GOT3 (cell line): ENCODE measurements at regions not wholly inside any gene's neighbourhood (a gene's known extent, or its start where the extent isn't known, plus 50 kb on each side); places are given as distances from the start of the nearest gene placed in this dataset.

ENCODE experiments used
- DNase-seq: peaks from one replicate; lab custom pipeline; 2025; ENCODE audit warnings: mixed read lengths; lab: John Stamatoyannopoulos, UW

DNA sequence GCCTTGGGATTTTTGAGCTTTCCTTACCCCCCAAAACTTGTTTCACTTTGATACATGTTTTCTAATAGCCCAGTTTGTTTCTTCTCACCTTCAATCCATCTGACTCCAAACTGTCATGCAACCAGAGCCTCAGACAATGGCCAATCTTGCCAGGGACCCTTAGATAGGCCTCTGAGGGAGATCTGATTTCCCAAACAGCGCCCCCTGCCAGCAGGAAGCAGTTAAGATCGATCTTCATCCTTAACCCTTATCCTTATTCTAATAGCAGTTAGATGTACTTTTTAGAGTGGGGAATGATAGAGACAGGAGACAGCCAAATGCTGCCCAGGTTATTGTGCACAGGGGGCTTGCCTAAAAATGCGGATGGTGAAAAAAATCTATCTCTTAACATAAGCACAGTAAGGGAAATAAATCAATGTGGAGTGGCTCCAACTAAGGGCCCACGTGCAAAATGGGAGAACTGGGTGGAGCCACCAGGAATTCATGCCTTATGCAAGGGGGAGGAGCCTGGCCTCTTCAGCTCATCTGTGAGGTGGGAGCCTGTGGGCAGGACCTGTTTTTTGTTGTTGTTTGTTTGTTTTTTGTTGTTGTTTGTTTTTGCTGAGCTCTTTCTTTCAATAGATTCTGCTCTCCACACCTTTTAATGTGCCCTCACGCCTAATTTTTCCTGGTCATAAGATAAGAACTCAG is 833.6 kb upstream of the AGA start:
- DNase-seq: no peak

DNA sequence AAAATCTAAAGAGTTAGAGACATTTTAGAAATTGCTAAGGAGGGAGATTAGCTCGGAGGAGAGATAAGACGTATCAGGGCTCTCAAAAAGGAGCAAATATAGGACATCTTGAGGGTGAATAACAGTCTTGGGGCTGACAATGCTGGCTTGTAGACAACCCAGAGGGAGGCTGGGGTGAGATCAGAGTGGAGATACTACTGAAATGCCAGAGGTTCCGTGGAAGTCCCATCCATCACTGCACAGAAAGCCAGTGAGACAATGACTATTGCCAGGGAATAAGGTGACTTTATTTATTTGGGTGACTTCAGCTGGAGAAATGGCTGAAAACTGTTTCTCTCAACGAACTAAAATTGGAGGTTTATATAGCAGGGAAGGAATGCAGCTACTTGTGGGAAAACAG is 838.1 kb upstream of the AGA start:
- DNase-seq: no peak

DNA sequence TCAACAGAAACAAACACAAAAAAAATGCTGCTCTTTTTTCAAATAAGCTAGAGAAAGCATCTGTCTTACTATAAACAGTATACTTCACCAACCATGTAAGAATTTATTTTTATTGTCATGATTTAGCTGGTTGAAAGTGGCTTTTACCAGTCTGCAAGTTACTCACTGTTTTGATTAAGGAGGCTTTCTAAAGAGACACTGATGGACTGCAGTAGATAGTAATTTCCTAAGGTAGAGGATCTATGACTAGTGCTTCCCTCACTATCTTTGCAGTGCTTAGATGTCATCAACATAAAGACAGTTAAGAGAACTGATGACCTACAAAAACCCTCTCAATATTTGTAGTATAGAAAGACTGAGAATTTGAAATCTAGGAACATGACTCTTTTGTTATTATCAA is 846.2 kb upstream of the AGA start:
- no peak for DNase-seq

DNA sequence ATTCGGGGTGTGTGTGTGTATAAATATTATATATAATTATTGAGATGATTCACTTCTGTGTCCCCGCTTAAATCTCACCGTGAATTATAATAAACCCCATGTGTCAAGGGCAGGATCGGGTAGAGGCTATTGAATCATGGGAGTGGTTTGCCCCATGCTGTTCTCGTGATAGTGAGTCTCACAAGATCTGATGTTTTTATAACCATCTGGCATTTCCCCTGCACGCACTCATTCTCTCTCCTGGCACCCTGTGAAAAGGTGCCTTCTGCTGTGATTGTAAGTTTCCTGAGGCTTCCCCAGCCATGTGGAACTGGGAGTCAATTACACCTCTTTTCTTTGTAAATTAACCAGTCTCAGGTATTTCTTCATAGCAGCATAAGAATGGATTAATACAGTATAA is 851.4 kb upstream of the AGA start:
- no peak for DNase-seq

DNA sequence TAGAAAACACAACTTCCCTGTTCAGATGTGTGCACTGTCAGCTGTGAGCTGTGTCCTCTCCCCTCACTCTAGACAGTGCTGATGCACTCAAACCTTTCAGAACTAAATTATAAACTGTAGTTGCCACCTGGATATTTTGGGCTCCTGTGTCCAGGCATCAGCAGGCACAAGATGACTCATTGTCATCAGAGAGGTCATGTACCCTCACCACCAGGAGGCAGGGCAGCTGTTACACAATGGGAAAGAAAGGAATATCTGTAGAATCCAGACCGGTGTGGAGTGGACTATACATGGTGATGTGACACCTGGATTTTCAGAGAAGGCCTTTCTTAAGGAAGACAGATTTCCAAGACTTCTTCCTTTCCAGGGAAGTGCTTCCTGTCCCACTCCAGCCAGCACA is 854.4 kb upstream of the AGA start:
- no peak for DNase-seq

DNA sequence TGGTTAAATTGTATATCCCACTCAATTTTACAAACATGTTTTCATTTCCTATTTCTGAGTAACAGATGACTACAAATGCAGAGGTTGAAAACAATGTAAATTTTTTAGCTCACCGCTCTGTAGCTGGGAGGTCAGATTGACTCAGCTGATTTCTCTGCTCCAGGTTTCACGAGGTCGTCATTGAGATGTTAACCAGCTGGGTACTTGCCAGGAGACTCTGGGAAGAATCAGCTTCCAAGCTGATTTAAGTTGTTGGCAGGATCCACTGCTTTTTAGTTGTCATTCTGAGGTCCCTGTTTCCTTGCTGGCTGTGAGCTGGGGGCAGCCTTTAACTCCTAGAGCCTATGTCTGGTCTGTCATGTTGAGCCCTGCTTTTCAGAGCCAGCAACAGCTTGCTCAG is 864.3 kb upstream of the AGA start:
- no peak for DNase-seq

DNA sequence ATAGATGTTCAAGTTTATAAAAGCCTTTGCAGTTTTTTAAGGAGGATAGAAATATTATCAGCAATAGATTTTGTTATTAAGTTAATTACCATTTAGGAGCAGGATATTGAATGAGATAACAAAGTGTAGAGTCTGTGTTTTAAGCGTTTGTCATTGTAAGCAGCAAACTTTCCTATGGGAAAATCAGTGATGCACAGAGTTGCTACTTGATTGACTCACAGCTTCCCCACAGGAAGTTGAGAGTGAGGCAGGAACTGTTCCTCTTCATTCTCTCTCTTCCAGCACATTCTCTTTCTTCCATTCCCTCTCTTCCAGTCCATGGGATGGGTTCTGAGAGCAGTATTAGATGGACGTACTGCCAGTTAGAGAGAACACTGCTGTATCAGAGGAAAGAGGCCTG is 867.7 kb upstream of the AGA start:
- DNase-seq: no peak

DNA sequence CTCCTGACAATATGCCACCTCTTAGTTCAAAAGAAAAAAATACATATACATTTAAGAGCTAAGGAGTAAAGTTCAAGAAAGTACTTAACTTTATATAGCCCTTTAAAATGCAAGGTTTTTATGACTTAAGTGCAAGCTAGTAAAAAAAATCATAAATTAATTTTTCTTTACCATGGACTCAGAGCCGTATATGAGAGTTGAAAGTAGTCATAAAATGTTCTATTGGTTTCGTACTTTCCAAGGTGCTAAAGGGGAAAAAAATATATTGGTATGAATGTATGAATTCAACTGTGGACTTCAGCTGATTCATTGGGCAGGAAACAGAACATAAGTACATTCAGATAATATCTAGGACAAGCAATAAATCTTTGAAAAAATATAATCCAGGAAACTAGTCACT is 869.8 kb upstream of the AGA start:
- DNase-seq: no peak

DNA sequence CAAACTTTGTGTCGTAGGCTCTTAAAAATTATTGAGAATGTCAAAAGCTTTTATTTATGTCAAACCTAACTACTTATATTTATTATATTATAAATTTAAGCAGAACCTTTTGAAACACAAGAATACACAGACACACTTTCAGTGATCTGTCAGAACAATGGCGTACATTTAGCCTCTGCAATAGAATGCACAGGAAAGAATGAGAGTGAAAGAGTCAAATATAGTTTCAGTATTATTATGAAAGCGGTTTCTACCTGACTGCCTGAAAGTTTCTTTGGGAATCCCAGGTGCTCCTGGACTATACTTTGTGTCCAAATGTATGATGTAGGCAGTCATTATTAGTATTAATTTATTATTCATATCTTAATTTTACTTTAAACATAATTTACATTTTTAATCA is 872.0 kb upstream of the AGA start:
- no peak for DNase-seq

DNA sequence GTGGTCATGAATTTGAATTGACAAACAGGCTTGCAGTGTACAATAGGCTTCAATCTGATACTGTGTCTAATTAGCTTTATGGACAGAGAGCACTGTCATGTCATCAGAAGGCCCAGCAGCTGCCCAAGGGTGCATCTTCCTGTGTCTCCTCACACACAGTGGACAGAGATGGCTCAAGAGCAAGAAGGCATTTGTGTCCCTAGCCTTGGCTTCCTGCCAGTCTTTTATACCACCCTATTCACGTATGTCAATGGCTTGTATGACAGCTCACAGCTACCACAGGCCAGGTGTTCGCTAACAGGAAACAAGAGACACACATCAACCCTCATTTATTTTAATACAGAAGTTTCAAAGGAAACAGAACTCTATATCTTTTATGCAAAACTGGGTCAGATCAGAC is 874.0 kb upstream of the AGA start:
- DNase-seq: no peak

DNA sequence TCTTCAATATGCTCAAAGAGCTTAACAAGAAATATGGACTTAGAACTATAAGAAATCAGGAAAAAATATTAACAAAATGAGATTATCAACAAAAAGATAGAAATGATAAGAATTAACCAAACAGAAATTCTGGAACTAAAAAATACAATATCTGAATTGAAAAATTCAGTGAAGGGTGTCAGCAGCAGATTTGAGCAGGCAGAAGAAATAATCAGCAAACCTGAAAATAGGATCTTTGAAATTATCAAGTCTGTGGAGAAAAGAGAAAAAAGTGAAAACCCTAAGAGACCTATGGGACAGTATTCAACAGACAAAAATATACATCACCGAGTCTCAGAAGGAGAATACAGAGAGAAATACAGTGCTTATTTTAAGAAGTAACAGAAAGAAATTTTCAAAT is 877.8 kb upstream of the AGA start:
- DNase-seq: no peak

DNA sequence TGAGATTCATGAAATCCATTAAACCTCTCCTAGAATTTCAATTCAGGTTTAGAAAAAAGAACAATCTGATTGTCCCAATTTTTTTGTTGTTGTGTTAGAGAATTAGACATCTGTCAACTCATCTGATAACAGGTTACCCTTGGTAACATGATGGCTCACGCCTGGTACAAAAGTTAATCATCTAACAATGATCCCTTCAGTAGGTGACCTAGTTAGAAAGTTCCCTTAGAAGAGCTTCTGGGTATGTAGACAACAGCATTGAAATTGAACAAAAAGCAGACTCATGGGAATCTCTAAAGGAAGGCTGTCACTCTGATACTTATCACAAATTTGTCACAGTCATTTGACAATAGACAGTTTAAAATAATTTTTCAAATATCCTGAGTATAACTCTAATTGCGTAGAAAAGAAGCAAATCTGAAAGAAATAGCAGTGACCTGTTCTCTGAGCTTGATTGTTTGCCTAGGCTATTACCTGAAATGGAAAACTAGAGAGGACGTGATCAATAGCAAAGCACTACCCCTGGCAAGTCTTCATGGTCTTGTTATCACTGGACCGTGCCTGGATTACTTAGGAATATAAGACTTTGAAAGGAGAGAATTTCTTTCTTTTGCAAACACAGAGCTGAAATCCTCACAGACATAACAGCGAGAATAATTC is 880.4 kb upstream of the AGA start:
- DNase-seq: no peak

DNA sequence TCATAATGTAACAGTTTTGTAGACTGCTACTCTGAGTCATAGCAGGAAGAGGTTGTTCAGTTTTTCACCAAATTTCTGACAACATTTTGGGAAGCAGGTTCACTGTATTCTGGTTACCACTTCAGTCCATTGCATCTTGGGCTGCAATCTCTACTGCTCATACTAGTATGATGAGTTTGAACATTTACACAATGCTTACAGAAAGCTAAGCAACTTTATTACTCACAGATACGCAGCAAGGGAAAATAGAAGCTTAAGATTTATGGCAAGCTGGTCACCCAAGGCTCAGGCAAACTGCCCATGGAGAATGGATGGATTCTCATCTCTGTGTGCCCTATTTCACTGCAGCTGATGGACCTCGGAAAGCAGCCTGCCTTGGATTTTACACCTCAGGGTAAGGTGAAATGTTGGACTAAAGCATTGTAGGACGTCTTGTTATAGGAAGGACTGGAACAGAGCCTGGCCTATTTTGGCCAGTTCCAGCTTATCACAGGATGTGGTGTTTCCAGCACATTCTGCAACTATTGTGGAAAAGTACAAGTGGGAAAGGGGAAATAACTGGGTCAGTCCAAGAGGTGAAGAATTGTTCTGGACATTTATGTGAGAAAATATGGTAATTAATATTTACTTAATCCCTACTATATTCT is 887.1 kb upstream of the AGA start:
- DNase-seq: no peak

DNA sequence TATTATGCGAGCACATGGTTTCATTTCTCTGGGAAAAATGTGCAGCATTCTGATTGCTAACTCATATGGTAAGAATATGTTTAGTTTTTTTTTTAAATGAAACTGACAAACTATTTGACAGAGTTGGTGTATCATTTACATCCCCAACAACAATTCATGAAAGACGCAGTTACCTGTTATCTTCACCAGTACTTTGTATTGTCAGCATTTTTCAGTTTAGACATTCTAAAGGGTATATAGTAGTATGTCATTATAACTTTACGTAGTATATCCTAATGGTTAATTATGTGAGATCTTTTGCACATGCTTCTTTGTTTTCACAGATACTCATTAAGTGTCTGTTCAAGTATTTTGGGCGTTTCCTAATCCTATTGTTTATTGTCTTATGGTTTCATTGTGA is 891.1 kb upstream of the AGA start:
- DNase-seq: no peak

DNA sequence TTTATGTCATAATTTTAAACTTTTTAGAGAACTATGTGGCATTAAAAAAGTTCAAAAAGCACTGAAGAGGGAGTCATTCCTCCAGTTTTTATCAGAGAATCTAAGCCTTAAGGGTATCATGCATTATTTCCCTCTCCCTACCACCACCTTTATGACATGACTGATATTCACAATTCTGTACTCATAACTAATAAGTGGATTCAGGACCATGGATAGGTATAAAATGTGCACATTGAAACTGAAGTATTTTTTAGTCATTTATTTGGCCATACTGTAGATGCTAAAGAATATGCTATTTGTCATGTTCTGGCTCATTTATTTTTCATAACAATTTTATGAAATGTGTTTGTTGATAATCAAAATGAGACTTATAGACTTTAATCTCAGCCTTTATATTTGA is 897.5 kb upstream of the AGA start:
- DNase-seq: no peak

DNA sequence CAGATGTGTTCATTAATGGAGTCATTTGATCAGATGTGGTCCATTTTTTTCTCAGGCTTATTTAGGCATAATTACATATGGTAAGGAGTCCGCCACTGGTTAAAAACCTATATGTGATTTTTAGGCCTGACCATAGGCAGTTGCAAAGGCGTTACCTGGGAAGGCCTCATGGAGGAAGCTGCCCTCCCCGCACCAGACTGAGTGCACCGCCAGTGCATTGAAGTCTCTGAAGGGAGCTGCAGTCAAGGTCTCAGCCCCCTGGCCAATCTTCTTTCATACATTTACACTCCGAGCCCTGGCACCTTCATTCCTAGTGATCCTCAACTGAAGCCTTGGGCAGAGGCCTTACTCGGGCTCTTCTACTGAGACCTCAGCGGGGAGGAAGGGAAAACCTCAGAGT is 898.2 kb upstream of the AGA start:
- no peak for DNase-seq

DNA sequence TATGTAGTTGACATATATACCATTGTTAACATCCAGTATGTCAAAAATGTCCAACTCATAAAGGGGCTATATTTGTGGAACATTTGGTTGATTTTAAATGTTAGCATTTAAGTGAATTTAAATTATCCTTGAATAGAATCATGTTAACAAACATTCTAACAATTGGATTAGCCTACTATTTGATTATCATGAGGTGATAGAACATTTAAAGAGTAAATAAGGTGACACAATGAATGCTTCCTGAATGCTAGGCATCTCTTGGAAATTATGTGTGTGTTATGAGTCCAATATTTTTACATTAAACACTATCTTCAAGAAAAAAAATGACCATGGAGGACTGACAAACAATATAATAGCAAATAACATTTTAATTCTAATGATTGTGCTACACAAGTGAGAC is 901.9 kb upstream of the AGA start:
- no peak for DNase-seq

DNA sequence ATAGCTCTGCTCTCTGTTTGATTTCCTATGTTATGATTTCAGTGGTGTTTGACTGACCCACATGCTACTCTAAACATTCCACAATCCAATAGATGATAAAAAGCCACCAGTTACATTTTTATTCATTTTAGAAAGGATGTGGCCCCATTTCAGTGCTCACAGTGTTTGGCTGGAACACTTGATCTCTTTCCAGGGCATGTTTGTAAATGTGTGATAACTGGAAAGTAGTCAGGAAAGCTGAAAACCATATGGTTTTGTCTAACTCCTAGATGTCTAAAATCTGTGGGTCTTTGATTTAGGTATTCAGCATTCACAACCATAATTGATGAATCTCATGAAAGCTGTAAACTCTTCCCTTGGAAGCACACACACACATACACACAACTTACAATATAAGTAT is 904.9 kb upstream of the AGA start:
- DNase-seq: no peak

DNA sequence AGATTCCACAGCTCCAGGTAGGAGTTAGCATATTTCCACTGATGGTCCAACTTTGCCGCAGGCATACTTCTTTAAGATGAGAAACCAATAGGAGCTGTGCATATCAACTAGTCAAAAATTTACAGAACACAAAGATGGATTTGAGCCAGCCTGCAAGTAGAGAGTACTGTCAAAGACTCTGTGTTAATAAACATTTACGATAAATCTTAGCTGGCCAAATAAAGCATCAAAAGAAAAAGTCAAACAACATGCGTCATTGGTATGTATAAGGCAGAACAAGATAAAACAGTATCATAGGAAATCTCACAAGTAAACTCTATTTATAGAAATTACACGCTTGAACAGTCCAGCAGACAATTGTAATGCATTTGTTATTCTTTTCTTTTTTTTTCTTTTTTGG is 907.4 kb upstream of the AGA start:
- no peak for DNase-seq

DNA sequence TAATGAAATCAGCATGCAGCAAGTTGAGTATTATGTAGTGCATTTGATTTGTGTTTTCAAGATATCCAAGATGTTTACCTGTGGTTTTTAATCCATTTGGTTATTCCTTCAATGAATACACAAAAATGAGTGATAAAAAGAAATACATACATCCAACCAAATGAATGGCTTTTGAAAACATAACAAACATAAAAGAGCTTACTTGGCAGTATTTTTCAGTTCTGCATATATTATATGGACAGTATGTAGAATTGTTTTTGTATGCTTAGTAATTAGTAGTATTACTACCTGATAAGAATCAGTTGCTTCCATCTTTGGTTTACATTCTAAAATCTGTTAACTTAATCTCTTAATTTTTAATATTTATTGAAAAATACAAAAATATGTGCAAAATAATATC is 908.9 kb upstream of the AGA start:
- DNase-seq: no peak

DNA sequence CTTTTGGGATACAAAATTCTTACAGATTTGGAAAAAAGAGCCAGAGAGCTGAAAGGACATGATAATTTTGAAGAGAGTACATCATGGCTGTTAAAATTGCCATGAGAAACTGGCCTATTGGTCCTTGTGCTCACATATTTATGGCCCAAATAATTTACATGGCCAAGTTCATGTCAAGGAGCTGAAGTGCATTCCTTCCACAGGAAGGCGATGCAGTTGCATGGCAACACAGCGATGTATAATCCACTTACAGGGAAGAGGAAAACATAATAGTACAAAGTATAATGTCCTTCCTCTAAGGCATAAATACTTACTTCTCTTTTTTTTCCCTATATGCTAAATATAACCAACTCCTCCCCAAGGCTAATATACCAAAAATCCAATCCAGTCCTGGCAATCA is 914.5 kb upstream of the AGA start:
- no peak for DNase-seq

DNA sequence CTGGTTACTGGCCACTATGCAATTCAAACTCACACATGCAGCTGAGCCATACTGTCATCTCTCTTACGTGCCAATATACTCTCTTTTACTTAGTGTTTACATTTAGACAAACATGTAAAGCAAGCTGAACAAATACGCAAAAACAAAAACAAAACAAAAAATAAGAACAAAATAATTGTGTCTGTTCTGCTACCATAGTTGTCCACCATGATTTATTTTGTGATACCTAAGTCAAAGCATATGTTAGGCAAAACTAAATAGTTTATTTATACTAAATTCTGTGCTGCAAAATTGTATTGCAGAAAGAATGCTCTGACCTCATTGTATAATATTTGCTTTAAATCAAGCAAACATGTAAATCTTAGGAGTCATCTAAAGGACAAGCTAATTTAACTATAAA is 943.2 kb upstream of the AGA start:
- no peak for DNase-seq

DNA sequence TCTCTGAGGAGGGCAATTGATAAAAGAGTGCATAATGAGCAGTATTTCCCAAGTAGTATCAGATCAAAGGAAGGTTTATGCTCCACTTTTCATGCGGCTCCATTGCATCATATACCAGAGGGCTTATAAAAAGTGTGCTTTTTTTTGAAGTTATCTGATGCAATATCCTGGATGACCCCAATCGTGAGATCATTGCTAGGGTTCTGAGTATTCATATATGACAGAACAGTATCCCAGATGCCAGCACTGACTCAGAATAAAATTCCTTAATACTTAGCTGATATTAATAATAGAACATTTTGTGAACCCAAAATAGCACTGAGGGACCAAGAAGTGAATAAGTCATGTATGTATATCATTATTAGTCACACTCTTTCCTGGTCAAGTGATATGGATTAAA is 945.5 kb upstream of the AGA start:
- no peak for DNase-seq

DNA sequence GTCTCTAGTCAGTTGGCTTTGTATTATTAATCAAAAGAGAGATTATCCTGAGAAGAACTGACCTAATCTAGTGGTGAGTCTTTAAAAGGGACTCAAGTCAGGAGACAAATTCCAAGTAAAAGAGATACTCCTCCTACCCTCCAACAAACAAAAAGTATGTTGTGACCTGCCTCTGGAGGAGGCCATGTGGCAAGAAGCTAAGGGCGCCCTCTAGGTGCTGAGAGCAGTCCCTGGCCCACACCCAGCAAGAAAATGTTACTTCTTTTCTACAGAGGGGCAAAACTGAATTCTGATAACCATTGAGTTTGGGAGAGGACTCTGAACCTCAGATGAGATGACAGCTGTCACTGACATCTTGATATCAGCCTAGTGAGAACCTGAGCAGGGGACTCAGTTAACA is 953.6 kb upstream of the AGA start:
- DNase-seq: no peak
